ENCODE measurements at regions not wholly inside any gene's neighbourhood (a gene's known extent, or its start where the extent isn't known, plus 50 kb on each side); places are given as distances from the start of the nearest gene placed in this dataset.
"Not testable (repeated sequence)": the region's sequence is repeated elsewhere in the genome, so short reads cannot be mapped to it uniquely, and the experiment has no call there.

DNA sequence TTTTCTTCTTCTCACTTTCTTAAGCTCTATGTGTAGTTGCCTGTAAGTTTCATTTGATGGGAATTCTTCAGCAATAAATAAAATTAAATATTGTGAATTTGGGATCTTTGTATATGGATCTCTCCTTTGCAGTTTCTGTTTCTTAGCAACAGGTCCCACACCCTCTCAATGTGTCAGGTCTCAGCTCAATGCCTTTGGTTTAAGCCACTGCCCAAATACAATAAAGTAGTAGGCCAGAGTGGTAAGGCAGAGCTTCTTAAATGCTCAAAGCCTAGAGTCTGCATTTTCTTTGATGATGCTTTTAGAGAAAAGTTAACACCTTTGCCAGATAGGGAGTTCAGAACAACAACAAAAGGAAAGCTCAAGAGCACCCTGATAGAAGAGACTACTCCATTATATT is 343.7 kb downstream of the NSUN3 start:
- no peak for DNase-seq (ENCODE audit: low read depth)

DNA sequence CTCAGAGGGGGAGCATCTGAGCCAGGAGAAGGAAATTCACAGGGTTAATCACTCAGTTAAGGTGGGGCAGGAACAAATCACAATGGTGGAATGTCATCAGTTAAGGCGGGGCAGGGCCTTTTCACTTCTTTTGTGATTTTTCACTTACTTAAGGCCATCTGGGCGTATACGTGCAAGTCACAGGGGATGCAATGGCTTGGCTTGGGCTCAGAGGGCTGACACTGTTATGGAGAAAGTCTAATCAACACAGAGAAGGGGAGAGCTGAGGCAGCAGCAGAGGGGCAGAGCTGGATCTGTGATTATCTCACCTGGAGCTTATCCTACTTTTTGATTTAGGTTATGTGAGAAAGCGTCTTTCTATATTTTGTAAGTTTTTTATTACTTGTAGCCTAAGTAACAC is 350.1 kb downstream of the NSUN3 start:
- DNase-seq (ENCODE audit: low read depth) = not testable (repeated sequence)

DNA sequence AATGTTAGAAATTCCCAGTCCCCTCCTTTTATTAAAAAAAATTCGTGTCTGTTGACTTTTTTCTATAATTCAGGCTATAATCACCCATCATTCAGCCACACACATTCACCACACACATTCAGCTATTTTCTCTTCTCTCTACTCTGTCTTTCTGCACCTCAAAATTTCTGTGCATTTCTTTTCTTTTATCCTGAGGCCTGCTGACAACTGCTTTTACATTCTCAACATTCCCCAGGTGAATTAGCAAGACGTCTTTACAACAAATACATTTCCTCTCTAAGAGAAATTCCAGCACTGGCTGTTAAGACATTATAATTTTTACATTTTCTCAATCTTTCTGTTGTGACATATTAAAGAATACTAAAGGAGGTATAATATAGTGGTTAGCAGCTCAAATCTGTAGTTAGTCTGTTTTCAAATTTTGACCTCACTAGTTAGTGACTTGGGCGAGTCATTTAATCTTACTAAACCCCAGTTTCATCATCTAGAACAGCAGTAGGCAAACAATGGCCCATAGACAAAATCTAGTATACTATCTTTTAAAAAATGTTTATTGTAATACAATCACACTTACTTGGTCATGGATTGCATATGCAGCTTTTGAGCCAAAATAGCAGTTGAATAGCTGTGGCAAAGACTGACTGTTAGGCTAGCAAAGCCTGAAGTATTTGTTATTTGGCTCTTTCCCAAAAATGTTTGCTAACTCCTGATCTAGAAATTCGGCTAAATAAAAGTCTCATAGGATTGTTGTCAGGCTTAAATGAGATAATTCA is 350.7 kb downstream of the NSUN3 start:
- no peak for DNase-seq (ENCODE audit: low read depth)

DNA sequence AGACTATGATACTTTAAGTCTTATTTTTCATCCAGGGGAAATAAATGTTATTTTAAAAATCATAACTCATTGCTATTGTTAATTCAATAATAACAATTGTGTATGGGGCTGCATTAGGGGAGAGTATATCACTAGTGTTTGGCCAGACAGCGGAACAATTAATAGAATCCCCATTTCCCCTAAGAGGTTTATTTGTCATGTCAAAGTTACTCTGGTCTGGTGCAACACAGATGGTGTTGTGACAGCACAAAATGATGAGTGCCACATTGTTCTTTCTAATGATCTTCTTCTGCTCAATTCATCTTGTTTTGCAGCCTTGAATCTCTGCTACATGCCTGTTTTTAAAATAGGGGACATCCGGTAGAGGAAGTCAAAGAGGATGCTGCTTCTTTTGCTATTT is 351.6 kb downstream of the NSUN3 start:
- DNase-seq (ENCODE audit: low read depth) = no peak

DNA sequence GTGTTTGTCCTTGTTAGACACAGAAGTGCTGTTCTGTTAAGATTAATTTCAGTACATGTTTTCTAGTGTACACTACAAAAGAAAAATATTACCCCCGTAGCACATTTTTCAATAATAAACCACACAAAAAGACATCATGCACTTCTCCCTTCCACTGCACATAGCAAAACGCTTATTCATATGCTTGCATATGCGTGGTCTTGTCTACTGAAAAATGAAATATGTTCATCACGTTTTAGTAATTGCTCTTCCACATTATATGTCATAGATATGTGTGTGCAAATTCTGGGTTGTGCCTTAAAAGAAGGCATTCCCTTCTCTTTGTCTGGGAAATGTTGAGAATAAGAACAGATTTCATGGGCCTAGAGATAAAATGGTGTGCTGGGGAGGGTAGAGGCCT is 353.9 kb downstream of the NSUN3 start:
- no peak for DNase-seq (ENCODE audit: low read depth)

DNA sequence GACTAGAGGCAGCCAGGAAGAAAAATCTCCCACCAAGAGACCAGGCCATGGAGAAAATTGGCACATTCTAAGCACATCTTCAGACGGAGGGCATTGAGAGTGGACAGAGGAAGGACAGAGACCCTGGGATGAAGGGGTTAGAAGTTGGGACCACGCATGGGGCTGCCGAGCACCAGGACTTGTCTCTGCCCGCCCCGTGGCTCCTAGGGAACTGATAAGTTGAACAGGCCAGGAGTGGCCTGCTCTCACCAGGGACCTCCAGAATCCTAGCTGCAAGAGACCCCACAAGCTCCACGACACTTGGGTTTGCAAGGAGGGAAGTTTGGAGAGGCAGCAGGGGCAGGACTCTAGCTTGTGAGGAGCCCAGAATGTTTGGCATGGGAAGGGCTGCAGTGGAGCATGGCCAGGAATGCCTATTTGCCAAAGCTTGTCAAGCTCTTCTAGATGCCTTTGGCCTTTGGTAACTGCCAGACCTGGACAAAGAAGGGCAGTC is 355.1 kb downstream of the NSUN3 start:
- DNase-seq (ENCODE audit: low read depth) = no peak

DNA sequence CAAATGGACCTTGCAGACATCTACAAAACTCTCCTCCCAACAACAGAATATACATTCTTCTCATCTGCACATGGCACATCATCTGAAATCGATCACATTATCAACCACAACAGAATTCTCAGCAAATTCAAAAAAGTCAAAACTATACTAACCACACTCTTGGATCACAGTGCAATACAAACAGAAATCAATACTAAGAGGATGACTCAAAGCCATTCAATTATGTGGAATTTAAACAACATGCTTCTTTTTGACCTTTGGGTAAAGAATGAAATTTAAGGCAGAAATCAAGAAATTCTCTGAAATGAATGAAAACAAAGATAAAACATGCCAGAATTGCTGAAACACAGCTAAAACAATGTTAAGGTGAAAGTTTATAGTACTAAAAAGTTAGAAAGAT is 358.1 kb downstream of the NSUN3 start:
- no peak for DNase-seq (ENCODE audit: low read depth)

DNA sequence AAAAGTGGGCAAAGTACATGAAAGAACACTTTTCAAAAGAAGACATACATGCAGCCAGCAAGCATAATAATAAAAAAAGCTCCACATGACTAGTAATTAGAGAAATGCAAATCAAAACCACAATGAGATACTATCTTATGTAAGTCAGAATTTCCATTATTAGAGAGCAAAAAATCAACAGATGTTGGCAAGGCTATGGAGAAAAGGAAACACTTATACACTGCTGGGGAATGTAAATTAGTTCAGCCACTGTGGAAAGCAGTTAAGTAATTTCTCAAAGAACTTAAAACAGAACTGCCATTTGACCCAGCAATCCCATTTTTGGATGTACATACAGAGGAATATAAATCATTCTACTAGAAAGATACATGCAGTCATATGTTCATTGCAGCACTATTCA is 360.7 kb downstream of the NSUN3 start:
- DNase-seq (ENCODE audit: low read depth) = no peak

DNA sequence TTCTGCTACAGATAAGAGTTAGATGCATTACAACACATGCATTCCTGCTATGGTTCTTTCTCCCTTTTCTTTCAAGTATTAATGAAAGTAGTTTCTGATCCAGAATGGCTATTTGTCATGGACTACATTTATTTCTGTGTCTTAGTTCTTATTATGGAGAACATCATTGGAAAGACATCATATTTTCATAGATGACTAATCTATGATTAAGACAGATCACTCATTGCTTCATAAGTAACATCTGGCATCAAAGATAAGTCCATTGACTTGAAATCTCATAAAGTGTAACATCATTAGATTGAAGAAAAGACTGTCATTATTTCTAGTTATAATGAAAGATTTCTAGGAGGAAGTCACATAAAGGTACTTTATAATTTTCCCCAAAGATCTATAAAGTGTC is 366.7 kb downstream of the NSUN3 start:
- DNase-seq (ENCODE audit: low read depth) = no peak

DNA sequence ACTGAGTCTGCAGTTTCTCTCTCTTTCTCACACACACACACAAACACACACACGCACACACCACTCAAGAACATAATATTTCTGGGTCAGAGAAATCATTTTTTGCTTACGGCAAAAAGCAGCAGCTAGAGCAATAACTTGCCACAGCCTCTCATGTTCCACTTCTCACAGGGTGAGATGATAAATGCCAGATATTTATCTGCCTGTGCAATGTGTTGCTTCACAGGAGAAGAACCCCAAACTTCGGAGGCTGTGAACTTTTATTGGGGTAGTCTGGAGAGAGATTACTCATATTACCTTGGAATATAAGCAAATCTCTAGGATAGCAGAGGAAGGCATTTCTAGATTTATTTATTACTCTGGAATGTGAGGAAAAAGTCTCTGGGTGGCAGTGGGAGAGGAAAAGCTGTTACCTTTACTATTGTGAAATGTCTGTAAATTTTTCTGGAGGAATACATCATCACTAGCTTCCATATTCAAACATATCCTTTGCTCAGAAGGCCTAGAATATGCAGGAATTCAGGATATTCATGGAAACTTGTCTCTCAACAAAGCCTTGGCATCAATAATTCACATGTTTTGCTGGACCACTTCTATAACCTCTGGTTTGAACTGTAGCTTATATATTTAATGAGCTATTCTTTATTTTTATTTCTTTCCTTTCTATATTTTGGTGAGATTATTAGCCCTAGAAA is 369.2 kb downstream of the NSUN3 start:
- DNase-seq (ENCODE audit: low read depth) = no peak

DNA sequence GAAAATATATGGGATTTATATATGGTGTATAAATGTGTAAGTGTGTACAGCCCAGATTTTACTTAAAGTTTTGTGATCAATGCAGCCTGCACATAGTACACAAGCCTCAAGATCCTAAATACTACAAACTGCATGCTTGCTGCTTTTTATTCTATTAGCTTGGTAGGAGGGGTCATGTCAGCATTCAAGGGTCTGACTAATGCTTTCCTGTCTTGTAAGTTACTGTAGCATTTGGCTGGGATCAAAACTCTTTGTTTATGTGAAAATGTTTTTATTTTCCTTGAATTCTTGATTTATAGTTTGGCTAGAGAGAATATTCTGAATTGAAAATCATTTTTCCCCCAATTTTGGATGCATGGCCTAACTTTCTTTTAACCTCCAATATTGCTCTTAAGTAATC is 370.9 kb downstream of the NSUN3 start:
- DNase-seq (ENCODE audit: low read depth) = no peak

DNA sequence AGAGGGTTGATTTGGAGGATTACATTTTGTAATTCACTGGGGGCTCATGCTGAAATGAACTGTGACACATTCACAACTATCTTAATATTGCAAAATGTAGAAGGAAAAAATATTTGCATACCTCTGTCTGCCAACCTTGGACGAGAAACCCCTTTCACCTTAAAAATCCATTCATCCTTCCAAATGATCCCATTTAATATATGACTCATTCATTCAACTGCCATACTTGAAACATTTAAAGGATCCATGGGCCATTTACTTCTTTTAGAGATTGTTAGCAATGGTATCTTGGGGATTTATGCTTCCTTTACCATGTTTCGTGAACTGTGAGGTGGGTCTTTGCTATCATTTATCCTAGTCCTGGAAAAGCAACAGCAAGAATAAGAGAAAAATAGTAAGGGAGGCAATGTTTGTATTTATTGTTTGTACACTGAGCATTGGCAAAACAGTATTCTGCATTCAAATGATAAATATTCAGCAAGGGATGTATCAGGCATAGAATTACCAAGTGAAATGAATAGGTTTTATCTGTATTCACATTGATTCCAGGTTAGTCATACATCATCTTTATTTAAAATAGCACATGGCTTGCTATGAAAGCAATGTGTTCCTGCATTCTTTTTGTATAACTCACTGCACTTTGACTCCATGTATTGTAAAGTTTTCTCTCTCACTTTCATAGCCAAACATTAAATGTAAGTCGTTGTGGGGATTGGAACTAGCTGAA is 378.1 kb downstream of the NSUN3 start:
- no peak for DNase-seq (ENCODE audit: low read depth)

DNA sequence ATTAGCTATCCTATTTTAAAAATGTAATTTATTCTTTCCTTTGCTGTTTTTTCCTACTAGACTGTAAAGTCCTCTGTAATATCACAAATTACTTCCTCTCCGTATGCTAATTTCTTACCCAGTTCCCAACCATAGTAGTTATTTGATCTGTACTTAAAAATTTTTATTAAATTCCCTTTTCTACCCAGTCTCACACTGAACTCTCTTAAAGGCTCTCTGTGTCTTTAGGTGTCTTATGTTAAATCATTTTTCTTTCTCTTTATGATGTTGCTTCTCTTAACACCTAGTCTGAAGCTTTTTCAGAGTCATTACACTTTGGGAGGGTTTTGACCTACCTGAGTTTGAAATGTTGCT is 378.6 kb downstream of the NSUN3 start:
- DNase-seq (ENCODE audit: low read depth) = no peak

DNA sequence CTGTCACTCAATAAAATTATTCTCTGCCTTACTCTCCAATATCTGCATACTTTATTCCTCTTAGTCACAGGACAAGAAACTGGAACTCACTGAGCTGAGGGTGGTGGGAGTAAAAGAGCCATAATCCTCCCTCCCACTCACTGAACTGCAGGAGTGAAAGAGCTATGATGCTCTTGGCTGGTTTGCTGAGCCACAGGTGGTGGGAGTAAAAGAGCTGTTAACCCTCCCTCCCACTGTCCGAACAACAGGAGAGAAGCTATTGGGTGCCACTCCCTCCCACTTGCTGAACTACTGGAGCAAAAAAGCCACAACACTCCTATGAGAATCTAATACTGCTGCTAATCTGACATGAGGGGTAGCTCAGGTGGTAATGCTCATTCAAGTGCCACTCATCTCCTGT is 391.0 kb downstream of the NSUN3 start:
- no peak for DNase-seq (ENCODE audit: low read depth)

DNA sequence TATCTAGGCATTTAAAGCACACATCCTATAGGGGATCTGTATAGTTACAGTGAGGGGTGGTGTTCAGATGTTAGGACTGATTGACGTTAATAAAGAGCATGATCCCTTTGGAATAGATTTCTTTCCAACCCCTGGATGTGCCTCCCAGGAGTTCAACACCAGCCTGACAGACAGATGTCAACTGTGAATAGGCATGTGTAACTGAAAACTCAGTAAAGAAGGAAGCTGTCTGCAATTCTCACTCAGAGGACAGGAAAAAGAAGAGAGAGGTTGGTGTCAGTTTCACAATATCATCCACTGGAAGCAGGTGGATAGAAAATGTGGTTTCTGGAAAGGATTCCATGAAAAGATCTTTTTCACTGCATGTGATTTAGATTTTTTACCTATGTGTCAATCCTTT is 396.3 kb downstream of the NSUN3 start:
- no peak for DNase-seq (ENCODE audit: low read depth)

DNA sequence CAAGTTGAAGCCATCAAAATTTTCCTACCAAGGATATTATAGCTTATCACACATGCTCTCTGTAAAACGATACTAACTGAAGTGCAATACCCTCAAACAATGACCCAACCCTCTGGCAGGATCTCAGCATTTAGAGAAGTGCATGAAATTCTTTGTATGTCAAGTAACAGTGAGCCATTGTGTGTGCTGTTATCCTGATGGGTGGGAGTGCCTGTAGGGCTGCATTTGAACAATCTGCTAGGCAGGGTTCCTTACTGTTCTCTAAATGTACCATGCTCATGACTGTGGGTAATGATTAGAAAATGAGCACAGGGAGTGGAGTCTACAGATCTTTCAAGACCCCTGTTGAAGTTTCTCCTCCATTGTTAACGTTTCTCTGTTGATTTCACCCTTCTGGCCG is 398.1 kb downstream of the NSUN3 start:
- DNase-seq (ENCODE audit: low read depth) = no peak

DNA sequence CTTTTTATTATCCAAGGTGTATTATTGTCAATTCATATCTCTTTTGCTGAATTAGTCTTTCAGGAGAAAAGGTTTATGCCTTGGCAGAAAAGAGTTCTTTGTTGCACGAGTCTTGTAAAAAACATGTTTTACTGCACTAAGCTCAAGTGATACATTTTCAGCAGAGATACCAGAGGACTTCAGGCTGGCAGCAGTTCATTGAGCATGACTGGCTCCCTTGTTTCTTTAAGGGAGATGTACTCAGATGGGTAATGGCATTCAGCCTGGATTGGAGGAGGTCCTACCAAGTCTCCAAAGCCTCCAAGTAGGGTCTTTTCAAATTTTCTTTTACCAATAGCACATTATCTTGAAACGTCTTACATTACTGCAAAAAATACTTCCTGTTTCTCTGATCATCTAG is 400.1 kb downstream of the NSUN3 start:
- no peak for DNase-seq (ENCODE audit: low read depth)

DNA sequence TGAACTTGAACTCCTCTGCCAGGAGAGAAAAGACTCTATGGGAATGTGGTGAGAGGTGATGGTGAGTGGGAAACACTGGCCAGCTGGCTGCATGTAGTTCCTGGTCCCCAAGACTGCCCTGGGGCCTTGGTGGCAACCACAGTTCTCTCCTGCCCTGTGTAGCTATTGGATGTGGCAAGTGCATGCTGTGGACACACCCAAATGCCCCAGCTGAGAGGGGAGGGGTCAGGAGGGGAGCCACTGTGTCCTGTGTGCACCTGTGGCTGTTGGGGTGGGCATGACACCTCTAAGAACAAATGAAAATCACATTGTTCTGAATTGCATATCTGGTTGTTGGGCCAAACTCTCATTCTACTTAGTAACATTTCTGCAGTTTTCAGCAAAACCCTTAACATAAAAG is 409.6 kb downstream of the NSUN3 start:
- DNase-seq (ENCODE audit: low read depth) = no peak

DNA sequence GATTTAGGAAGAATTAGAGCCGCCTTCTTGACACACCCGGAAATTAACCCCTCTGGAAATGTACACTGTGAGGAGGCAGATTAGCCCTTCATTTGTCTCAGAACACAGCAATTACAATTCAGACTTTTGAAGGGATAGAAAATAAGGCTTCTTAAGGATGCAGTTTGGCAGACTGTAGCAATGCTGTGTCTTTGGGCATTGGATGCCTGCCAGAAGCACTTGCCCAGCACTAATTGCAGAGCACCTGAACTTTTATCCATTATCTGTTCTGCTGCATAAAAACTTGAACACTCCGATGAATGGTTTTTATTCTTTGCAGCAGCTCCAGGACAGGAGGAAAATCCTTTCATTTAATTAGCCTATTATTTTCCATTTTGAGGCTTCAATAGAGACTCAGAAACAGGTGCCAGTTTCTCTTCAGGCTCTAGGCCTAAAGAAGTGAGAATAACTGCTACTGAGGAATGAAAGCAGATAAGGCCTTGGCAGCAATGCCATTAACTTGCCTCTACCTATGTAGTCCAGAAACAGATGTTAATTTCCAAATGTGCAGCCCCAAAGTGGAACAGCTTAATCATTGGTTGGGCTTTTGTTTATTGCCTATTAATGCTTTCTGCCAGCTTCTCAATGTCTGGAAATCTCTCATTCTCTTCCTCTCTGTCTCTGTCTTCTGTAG is 418.5 kb downstream of the NSUN3 start:
- DNase-seq (ENCODE audit: low read depth) = no peak

DNA sequence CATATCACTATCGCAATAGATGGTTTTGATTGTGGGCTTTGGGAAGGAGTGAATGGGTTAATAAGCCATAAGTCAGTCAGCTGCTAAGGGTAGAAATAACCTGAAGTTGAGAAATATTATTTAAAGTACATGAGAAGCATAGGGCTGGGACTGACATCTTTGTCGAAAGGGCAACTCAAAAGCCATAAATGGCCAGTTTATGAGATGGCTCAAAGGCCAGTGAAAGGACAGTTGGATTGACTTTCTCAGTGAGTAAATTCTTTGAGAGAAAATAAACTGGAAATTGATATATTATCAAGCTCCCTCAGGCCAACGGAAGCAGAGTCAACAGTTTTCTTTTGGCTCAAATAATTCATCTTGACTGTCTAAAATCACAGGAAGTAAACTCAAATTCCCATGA is 419.8 kb downstream of the NSUN3 start:
- no peak for DNase-seq (ENCODE audit: low read depth)

DNA sequence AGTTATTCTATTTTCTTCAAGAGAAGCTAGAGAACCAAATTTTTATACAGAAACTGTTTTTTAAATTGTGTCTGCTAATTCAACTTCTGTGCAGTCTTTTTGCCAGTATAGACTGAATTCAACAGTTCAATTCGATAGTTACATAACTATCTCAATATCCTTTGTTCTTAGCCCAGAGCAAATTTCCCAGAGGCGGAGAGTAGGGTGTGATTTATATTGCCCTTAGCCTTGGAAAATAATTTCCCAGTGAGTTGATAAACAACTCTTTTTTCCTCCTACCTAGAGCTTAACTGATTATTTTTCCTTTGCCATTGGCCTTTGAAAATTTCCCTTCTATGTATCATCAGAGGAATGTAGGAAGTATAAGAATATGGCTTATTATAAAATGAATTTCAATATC is 420.5 kb downstream of the NSUN3 start:
- DNase-seq (ENCODE audit: low read depth) = no peak

DNA sequence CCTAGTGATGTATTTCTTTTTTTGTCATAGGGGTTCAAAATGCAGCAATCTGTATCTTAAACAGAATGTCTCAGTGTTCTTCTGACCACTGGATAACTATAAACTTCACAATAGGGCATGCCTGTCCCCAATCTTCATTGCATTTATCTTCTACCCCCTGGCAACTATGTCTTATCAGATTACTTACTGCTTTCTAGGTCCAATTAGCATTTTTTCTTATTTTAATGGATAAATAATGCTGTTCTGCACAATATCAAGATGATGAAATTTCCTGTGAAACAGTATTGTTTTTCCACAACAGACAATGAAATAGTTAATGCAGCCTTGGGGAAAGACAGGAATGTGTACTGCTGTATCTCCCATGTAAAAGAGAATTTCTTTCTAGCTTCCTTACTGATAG is 432.1 kb downstream of the NSUN3 start:
- DNase-seq (ENCODE audit: low read depth) = no peak

DNA sequence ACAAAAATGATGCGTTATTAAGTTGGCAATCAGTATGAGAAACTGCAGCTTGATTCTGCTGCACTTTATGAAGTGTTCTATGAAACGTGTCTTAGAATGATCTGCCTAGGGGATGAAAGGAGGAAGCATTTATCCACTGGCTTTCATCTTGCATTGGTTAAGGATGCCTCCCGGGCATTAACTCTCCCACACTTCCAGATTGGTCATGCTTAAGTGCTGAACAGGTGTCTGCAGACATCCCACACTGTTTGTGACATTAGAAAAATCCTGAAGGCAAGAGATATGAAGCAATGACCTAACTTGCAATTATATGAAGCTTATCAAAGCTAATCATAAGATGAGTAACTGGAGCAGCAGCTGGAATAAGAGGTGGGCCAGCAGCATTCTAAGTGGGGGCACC is 437.3 kb downstream of the NSUN3 start:
- no peak for DNase-seq (ENCODE audit: low read depth)
